Kidney capillary endothelial cell (primary cell): ENCODE measurements at regions not wholly inside any gene's neighbourhood (a gene's known extent, or its start where the extent isn't known, plus 50 kb on each side); places are given as distances from the start of the nearest gene placed in this dataset.
"Not testable (repeated sequence)": the region's sequence is repeated elsewhere in the genome, so short reads cannot be mapped to it uniquely, and the experiment has no call there.

Experiments used
- DNase-seq: peaks from one replicate; pipeline ENCODE4 v3.0.0-alpha.2; 2018; ENCODE audit warnings: low spot score

DNA sequence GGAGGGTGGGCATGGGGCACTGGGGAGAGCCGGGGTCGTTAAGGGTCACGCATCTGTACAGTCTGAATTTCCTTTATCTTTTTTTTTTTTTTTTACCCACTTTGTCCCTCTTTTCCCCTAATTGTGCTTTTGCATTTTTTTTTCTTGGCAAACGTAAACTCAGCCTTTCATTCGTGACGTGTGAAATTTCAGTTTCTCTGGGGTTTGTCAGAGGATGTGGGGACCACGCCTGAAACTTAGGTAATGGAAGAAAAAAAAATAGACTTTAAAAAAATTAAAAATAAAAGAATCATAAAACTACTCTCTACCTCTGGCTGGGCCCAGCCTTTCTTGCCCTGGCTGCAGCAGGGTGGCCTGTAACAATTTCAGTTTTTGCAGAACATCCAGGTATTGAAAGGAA, 68.3 kb upstream of the ZNF658 start:
- DNase-seq, result not testable (repeated sequence)

DNA sequence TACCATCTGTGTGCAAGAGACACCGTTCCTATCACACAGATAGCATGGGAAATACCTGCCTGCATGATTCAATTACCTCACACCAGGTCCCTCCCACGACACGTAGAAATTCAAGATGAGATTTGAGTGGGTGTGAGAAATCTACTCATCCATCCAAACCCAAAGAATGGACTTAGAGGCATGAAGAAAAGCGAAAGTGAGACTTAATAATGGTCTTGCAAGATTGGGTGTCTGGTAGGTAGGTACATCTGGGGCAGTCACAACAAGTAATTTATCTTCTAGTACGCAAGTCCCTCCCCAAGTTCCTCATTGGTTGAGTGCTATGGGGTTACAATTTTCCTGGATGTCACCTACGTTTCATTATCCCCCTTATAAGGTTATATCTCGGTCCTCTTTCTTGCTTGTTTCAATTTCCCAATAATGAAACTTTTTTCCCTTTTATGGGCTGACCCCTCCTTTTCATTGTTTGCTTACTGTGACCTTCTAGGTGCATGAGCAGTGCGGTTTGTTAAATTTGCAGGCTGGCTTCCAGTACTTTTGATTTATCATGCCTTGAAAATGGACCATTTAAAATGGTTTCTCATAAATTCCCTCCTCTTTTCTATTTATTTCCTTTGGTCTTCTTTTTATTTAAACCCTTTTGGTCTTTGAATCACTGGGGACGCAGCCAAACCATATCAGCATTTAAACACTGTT, 63.1 kb upstream of the ZNF658 start:
- not testable (repeated sequence) for DNase-seq
